Embryonic facial prominence (tissue), 1 donor: ENCODE measurements at regions not wholly inside any gene's neighbourhood (a gene's known extent, or its start where the extent isn't known, plus 50 kb on each side); places are given as distances from the start of the nearest gene placed in this dataset.
"Not testable (repeated sequence)": the region's sequence is repeated elsewhere in the genome, so short reads cannot be mapped to it uniquely, and the experiment has no call there.

ENCODE experiments used
- DNase-seq: peaks from one replicate; pipeline ENCODE4 v3.0.0-alpha.2; 2016; ENCODE audit errors: extremely low spot score

DNA sequence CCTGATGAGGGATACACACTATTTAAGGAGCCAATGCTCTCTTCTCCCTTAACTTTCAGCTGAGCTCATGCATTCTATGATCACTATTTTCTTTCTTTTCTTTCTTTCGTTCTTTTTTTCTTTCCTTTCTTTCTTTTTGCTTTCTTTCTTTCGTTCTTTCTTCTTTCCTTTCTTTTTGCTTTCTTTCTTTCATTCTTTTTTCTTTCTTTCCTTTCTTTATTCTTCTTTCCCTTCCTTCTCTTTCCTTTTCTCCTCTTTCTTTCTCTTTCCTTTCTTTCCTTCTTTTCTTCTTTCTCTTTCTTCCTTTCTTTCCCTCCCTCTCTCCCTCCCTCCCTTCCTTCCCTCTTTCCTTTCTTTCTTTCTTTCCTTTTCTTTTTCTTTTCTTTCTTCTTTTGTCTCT is 761.2 kb downstream of the SEMA5A start:
- DNase-seq: no peak

- DNase-seq: no peak
Observed at GRCh38 chr5:8788246-8788645, 757.6 kb downstream of the SEMA5A start.

DNA sequence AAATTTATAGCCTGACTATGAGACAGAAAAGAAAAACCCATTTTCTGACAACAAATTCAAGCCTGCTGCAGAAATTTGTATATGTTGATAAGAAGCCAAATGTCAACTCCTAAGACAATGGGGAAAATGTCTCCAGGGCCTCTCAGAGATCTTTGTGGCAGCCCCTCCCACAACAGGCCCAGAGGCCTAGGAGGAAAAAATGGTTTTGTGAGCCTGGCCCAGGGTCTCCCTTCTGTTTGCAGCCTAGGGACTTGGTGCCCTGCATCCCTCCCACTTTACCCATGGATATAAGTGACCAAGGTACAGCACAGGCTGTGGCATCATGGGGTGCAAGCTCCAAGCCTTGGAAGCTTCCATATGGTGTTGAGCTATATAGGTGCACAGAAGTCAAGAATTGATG is 740.2 kb downstream of the SEMA5A start:
- DNase-seq: no peak

GRCh38 chr5:8807636-8808035 is 738.2 kb downstream of the SEMA5A start:
- DNase-seq: no peak

- DNase-seq: no peak
Observed at GRCh38 chr5:8811581-8811980, 734.3 kb downstream of the SEMA5A start.

GRCh38 chr5:8813180-8813579 is 732.7 kb downstream of the SEMA5A start:
- DNase-seq: no peak

- DNase-seq: no peak
Observed at GRCh38 chr5:8814105-8814504, 731.8 kb downstream of the SEMA5A start.

GRCh38 chr5:8824371-8824770 is 721.5 kb downstream of the SEMA5A start:
- DNase-seq: no peak

- DNase-seq: no peak
Observed at GRCh38 chr5:8825139-8825757, 720.6 kb downstream of the SEMA5A start.

DNA sequence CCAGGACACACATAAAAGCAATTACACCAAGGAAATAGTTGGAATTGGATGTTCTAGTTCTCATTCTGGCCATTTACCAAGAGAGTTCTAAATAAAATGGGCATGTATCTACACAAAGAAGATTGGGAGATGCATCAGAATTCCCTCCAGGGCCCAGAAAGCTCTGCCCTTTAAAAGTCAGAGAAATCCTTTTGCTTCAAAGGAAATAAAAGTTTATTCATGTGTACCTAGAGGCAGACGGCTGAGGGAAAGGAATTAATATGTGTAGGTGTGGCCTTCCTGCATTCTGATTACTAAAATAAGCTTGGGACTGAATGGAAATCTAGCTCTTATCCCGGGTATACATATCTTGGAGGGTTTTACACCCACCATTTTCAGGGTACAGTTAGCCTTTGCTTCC is 719.4 kb downstream of the SEMA5A start:
- DNase-seq: no peak

DNA sequence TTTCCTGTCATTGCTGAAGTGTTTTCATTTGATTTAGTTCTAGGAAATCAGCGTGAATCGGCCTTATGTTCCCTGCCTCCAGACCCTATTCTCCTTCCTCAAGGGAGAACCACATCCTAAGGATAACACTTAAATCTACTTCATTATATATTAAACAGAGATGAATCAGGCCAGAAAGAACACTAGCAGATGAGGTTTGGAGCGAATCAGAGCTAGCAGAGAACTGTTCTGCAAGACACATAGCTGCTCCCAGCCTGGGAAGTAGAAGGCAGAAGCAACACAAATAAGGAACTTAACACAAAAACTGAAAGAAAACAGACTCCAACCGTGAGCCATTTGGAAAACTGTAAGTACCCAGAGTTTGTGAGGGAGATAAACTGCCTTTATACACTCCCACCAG is 718.2 kb downstream of the SEMA5A start:
- DNase-seq: no peak

DNA sequence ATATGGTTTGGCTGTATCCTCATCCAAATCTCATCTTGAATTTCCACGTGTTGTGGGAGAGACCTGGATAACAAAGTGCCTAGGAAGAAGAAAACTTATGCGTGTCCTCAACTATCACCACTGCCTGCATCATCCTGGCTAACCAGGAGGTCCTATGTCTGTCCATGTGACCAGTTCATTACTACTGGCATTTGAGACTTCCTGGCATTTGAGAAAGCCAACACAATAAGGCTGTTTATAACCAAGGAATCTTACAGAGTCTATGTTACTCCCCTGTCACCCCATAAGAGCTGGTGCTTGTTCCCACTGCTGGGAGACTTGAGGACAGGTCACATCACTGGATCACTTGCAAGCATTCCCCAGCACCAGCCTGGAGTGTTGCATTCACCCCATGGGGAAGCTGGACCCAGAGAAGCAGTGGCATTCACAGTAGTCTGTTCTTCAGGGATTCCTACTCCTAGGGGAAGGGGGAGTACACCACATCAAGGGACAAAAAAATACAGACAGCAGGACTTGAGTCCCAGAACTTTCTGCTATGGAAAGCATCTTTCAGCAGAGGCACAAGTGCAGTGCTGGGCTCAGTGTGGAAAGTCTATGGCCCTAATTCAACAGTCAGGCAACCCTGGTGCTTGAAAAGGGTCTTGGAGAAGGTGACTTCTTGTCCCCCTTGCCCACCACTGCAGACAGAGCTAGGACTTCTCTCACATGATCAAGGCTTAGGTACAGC is 717.1 kb downstream of the SEMA5A start:
- no peak for DNase-seq

- DNase-seq: no peak
Observed at GRCh38 chr5:8829323-8830029, 716.4 kb downstream of the SEMA5A start.

- no peak for DNase-seq
Observed at GRCh38 chr5:8831251-8831650, 714.6 kb downstream of the SEMA5A start.

DNA sequence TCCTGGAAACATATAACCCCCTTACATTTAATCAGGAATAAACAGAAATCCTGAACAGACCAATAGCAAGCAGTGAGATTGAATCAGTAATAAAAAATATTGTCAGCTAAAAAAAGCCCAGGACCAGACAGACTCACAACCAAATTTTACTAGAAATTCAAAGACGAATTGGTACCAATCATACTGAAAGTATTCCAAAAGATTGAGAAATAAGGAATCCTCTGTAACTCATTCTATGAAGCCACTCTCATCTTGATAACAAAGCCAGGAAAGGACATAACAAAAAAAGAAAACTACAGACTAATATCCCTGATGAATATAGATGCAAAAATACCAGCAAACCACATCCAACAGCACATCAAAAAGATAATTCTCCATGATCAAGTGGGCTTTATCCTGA is 714.0 kb downstream of the SEMA5A start:
- DNase-seq: no peak

GRCh38 chr5:8839361-8840055 is 706.4 kb downstream of the SEMA5A start:
- no peak for DNase-seq

GRCh38 chr5:8840237-8840636 is 705.6 kb downstream of the SEMA5A start:
- DNase-seq: no peak

DNA sequence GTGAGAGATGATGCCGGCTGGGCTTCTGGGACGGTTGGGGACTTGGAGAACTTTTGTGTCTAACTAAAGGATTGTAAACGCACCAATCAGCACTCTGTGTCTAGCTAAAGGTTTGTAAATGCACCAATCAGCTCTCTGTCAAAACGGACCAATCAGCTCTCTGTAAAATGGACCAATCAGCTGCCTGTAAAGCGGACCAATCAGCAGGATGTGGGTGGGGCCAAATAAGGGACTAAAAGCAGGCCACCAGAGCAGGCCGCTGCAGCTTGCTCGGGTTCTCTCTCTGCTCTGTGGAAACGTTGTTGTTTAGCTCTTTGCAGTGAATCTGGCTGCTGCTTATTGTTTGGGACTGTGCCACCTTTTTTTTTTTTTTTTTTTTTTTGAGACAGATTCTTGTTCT is 705.1 kb downstream of the SEMA5A start:
- DNase-seq: not testable (repeated sequence)

DNA sequence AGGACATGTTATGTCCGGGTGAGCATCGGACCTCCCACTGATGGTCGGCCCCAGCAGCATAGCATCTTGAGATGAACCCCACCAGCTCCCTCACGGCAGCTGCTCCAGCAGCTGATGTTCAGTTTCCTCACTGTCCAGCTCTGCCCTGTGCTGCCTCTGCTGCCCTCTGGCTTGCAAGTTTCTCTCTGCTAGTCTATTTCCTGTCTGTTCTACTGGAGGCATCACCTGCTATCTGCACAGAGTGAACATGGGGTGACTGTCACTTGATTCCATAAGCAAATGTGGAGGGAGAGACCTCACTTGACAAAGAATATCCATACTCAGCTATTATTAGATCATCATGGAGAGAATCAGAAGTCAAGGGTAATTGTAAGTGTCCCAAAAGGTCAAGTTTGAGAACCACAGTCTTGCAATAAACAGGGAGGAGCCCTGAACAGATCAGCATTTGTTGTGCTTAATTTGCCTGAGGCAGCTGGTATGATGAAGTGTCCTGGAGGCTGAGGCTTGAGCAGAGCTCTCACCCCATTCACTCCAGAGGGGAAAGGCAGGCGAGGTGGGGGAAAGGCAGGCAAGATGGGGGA is 702.8 kb downstream of the SEMA5A start:
- no peak for DNase-seq

- no peak for DNase-seq
Observed at GRCh38 chr5:8843771-8844170, 702.1 kb downstream of the SEMA5A start.

DNA sequence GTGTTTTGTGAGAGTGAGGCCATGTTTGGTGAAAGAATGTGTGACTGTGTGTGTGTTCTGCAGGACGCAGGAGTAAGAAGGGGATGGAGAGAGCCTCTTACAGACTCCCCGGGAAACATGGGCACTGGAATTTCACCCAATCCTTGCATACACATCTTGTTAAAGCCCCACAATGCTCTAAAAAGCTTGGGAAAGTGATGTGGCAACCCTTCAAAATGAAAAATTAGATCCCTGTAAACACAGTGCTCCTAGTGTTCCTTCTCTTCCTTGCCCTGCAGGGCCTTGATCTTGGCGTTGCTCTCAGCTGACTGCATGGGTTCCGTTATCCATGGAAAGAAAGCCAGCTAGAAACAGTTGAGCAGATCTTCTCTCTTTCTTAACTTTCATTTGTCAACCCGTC is 701.7 kb downstream of the SEMA5A start:
- no peak for DNase-seq

DNA sequence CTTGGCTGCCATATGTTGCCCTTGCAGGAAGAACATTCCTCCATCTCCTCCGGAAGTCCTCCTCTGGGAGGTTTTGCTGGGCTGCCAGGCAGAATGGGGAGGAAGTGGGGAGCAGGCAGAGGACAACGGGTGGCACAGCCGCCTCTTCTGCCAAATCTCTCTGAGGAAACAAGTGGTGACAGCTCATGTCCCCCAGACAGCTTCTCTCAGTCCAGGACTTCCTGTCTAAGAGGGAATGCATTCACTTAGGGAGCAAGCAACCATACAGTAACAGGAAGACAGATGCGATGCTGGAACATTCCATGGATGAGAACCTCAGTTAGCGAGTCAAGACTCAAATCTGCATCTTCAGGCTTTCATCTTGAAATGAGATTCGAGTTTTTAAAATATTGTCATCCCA is 701.0 kb downstream of the SEMA5A start:
- no peak for DNase-seq
